GM12878 (cell line): ENCODE measurements at regions not wholly inside any gene's neighbourhood (a gene's known extent, or its start where the extent isn't known, plus 50 kb on each side); places are given as distances from the start of the nearest gene placed in this dataset.

Experiments
- ATAC-seq: fragments of 200-7000 bp; cut with Tn5 transposase; 3 replicates; pipeline ENCODE4 v1.9.1; 2020; ENCODE audit warnings: mild to moderate bottlenecking, moderate library complexity
- BruUV-seq: library from RNA; stranded (reverse); fragments of 400-500 nt; replicated peaks from 2 replicates; lab custom pipeline; 2021; lab: Mats Ljungman, UMichigan
- CTCF ChIA-PET: fragments of 300-600 bp; sonication (Branson Sonifier 250); formaldehyde crosslinking; extraction: SDS; loops from one replicate; lab custom pipeline; 2021; ENCODE audit warnings: inconsistent platforms; lab: Yijun Ruan, JAX
- POLR2A ChIA-PET: fragments of 350-600 bp; formaldehyde crosslinking; extraction: SDS; loops from one replicate; lab custom pipeline; 2021; ENCODE audit warnings: inconsistent platforms; lab: Charles Lee
- RAD21 ChIA-PET: fragments of 300-600 bp; sonication (Branson Sonifier 250); formaldehyde crosslinking; loops from one replicate; lab custom pipeline; 2023; ENCODE audit warnings: antibody characterized with exemption; ENCODE audit not compliant: unreplicated experiment; lab: Charles Lee
- SMC1A ChIA-PET: fragments of 300-600 bp; sonication (Branson Sonifier 250); formaldehyde crosslinking; loops from one replicate; lab custom pipeline; 2023; ENCODE audit not compliant: unreplicated experiment, uncharacterized antibody; lab: Charles Lee
- DNase-seq: peaks from one replicate; pipeline ENCODE4 v3.0.0-alpha.2; 2011; ENCODE audit warnings: low read depth, low spot score
- FAIRE-seq: peaks from 3 replicates; lab custom pipeline; 2011; peaks lifted over from hg19 to GRCh38; lab: Jason Lieb, UNC
- H2AFZ ChIP-seq: 2 replicates; pipeline ENCODE4 v1.6.0; 2011; ENCODE audit warnings: low read depth, low read length, control low read depth; ENCODE audit not compliant: control insufficient read depth
- H3K27ac ChIP-seq: 2 replicates; pipeline ENCODE4 v1.5.1; 2011; ENCODE audit warnings: control low read depth; ENCODE audit not compliant: control insufficient read depth, insufficient read depth
- H3K27me3 ChIP-seq, 2 experiments: replicated peaks in 1 of 2; 2 replicates each; pipeline versions ENCODE4 v1.6.0 to v1.6.1; 2011; ENCODE audit warnings: low read length in 1 of 2; ENCODE audit not compliant: control insufficient read depth in 2 of 2, insufficient read depth in 2 of 2
- H3K36me3 ChIP-seq, 2 experiments: 2 replicates each; pipeline ENCODE4 v1.5.1; 2011; ENCODE audit warnings: low read length in 1 of 2; ENCODE audit not compliant: control insufficient read depth in 2 of 2, insufficient read depth in 2 of 2
- H3K4me1 ChIP-seq: 2 replicates; pipeline ENCODE4 v1.6.1; 2011; ENCODE audit warnings: mild to moderate bottlenecking, low read length, moderate library complexity, mixed read lengths; ENCODE audit not compliant: control insufficient read depth, insufficient read depth
- H3K4me2 ChIP-seq: 2 replicates; pipeline ENCODE4 v1.6.0; 2011; ENCODE audit warnings: control low read depth; ENCODE audit not compliant: control insufficient read depth, insufficient read depth
- H3K4me3 ChIP-seq: fragments of 200-600 bp; sonication (generic); 2 replicates; pipeline ENCODE4 v1.5.1; 2016
- H3K79me2 ChIP-seq: 2 replicates; pipeline ENCODE4 v1.6.0; 2011; ENCODE audit warnings: low read length; ENCODE audit not compliant: control insufficient read depth, insufficient read depth
- H3K9ac ChIP-seq: 2 replicates; pipeline ENCODE4 v1.8.0; 2011; ENCODE audit warnings: low read length, control low read depth, mixed read lengths; ENCODE audit not compliant: control insufficient read depth, insufficient read depth
- H3K9me3 ChIP-seq: replicated peaks from 3 replicates; pipeline ENCODE4 v1.5.1; 2011; ENCODE audit warnings: mild to moderate bottlenecking, low read length; ENCODE audit not compliant: control insufficient read depth, insufficient read depth
- H4K20me1 ChIP-seq: 2 replicates; pipeline ENCODE4 v1.6.0; 2011; ENCODE audit not compliant: control insufficient read depth, insufficient read depth
- BCL11A ChIP-seq: IDR thresholded peaks from 2 replicates; pipeline ENCODE4 v1.6.1; 2011; ENCODE audit warnings: low read depth, low read length
- FOXK2 ChIP-seq: fragments of 450-650 bp; IDR thresholded peaks from 2 replicates; pipeline ENCODE4 v1.6.1; 2017; ENCODE audit warnings: mild to moderate bottlenecking, moderate library complexity
- FOXM1 ChIP-seq: IDR thresholded peaks from 2 replicates; pipeline ENCODE4 v1.6.1; 2012; ENCODE audit warnings: low read depth, mild to moderate bottlenecking, inconsistent platforms, low read length, moderate library complexity
- GABPA ChIP-seq: IDR thresholded peaks from 2 replicates; pipeline ENCODE4 v1.6.1; 2014; ENCODE audit warnings: antibody characterized with exemption, low read depth, mild to moderate bottlenecking, inconsistent platforms
- KDM1A ChIP-seq: fragments of 200-600 bp; sonication (generic); IDR thresholded peaks from 2 replicates; pipeline ENCODE4 v1.6.1; 2016; ENCODE audit warnings: borderline replicate concordance
- LARP7 ChIP-seq: fragments of 450-650 bp; IDR thresholded peaks from 2 replicates; pipeline ENCODE4 v1.6.1; 2017; ENCODE audit warnings: mild to moderate bottlenecking
- MTA3 ChIP-seq: IDR thresholded peaks from 2 replicates; pipeline ENCODE4 v1.6.1; 2012; ENCODE audit warnings: low read length, inconsistent platforms, borderline replicate concordance
- MYC ChIP-seq: IDR thresholded peaks from 2 replicates; pipeline ENCODE4 v1.6.1; 2011; ENCODE audit warnings: mild to moderate bottlenecking, low read length, moderate library complexity, inconsistent platforms; ENCODE audit not compliant: insufficient read depth, insufficient replicate concordance, insufficient read length, severe bottlenecking
- NRF1 ChIP-seq: conservative IDR thresholded peaks from 2 replicates; pipeline ENCODE4 v1.6.1; 2011; ENCODE audit warnings: mild to moderate bottlenecking, low read depth, low read length, improper control_type of control experiment
- SIN3A ChIP-seq: IDR thresholded peaks from 2 replicates; pipeline ENCODE4 v1.6.1; 2012; ENCODE audit warnings: low read depth, low read length, improper control_type of control experiment
- STAT3 ChIP-seq: IDR thresholded peaks from 2 replicates; pipeline ENCODE4 v1.6.1; 2011; ENCODE audit warnings: low read depth, low read length, improper control_type of control experiment
- WRNIP1 ChIP-seq: IDR thresholded peaks from 2 replicates; pipeline ENCODE4 v1.6.1; 2011; ENCODE audit warnings: low read depth, low read length, improper control_type of control experiment, borderline replicate concordance
- ZNF207 ChIP-seq: fragments of 450-650 bp; IDR thresholded peaks from 2 replicates; pipeline ENCODE4 v1.6.1; 2014; ENCODE audit warnings: antibody characterized with exemption, mild to moderate bottlenecking, borderline replicate concordance
- ZSCAN29 ChIP-seq: fragments of 450-650 bp; IDR thresholded peaks from 2 replicates; pipeline ENCODE4 v1.6.1; 2017; ENCODE audit warnings: mild to moderate bottlenecking, moderate library complexity
- WGBS: methylation state at CpG from one replicate; pipeline ENCODE4 v1.1.6; 2016; ENCODE audit warnings: low lambda C conversion rate; ENCODE audit not compliant: insufficient replicate concordance, insufficient coverage; ENCODE audit errors: missing lambda C conversion rate; 5-methylcytosine and 5-hydroxymethylcytosine counted together
- in situ Hi-C: fragments of 300-500 bp; cut with MboI; formaldehyde crosslinking; loops from 9 replicates; pipeline ENCODE4 v1.14.3; 2018; ENCODE audit warnings: mixed read lengths
- intact Hi-C: fragments of 100-400 bp; cut with micrococcal nuclease; formaldehyde crosslinking; loops from one replicate; pipeline ENCODE4 v1.14.2; 2022; ENCODE audit not compliant: unreplicated experiment
- TF ChIP-seq, protein P1 (sequence below): fragments of 450-650 bp; formaldehyde crosslinking; IDR thresholded peaks from 2 replicates; pipeline ENCODE4 v1.5.0; 2022; ENCODE audit warnings: mild to moderate bottlenecking, missing genetic modification characterization

DNA sequence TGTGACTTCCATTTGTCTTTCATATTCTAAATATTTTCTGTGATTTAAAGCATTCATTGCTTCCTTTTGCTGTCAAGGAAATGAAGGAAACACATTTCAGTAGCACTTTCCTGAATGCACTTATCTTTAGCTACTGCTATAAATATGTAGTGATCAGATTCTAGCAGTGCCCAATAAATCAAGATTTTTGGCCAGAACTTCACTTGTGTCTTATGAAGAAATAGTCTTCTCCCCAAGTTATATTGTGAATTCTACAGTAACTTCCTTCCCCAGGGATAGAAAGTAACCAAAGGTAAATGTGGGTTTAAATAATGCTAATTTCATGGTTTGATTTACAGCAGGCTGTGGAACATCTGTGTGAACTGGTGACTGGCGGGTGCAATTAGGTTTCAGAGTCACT, 77.9 kb downstream of the DMRT2 start (continued):
- TF ChIP-seq, protein P1, sequence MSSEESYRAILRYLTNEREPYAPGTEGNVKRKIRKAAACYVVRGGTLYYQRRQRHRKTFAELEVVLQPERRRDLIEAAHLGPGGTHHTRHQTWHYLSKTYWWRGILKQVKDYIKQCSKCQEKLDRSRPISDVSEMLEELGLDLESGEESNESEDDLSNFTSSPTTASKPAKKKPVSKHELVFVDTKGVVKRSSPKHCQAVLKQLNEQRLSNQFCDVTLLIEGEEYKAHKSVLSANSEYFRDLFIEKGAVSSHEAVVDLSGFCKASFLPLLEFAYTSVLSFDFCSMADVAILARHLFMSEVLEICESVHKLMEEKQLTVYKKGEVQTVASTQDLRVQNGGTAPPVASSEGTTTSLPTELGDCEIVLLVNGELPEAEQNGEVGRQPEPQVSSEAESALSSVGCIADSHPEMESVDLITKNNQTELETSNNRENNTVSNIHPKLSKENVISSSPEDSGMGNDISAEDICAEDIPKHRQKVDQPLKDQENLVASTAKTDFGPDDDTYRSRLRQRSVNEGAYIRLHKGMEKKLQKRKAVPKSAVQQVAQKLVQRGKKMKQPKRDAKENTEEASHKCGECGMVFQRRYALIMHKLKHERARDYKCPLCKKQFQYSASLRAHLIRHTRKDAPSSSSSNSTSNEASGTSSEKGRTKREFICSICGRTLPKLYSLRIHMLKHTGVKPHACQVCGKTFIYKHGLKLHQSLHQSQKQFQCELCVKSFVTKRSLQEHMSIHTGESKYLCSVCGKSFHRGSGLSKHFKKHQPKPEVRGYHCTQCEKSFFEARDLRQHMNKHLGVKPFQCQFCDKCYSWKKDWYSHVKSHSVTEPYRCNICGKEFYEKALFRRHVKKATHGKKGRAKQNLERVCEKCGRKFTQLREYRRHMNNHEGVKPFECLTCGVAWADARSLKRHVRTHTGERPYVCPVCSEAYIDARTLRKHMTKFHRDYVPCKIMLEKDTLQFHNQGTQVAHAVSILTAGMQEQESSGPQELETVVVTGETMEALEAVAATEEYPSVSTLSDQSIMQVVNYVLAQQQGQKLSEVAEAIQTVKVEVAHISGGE (CRISPR knock-in tag) = no peak
- no peak for TF ChIP-seq ZNF207
- TF ChIP-seq MTA3 = no peak

DNA sequence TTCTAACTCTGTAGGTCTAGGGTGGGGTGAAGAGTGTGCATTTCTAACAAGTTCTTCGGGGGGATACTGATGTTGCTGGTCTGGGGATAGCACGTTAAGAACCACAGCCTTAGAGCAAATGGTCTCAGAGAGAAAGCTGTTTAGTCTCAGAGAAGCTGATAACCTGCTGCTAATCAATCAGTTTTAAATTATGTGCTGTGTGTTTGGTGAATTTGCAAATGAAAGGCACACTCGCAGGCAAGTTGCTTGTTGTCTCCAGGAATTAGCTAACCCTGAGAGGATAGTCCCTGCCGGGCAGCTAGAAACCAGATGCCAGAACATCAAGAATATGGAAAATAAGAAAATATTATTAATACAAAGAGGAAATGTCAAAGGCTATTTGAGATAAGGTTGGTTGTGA, 79.2 kb downstream of the DMRT2 start:
- Histone ChIP-seq H3K27me3 (no peaks in the 10 kb centered on the region), H4K20me1 (no peaks in the 10 kb centered on the region), H3K79me2 (no peaks in the 10 kb centered on the region), H3K36me3 (no peaks in the 10 kb centered on the region), H2AFZ (no peak overlapping the region), H3K4me1 (no peaks in the 10 kb centered on the region), H3K4me2 (no peak overlapping the region), H3K4me3 (no peak overlapping the region), H3K9me3 (no peaks in the 10 kb centered on the region), H3K27ac (no peak overlapping the region), H3K9ac (no peak overlapping the region)
- POLR2A ChIA-PET = interaction anchor here (1.5 kb wide), 1 partner anchor 14 kb away, joined by 3 read pairs; no protein-coding TSS in a partner anchor
- SMC1A ChIA-PET = interaction anchor here (0.7 to 2.4 kb wide), 7 partner anchors 8 to 136 kb away, joined by 3 to 11 read pairs (median 5); no protein-coding TSS in a partner anchor
- 3% methylated on average over 4 of the region's 4 CpGs for WGBS
- ATAC-seq (no peak), DNase-seq (no peak), FAIRE-seq (no peak)
- in situ Hi-C loops = no loop called here
- RAD21 ChIA-PET = no interaction called here
- no TSS peak for BruUV-seq
- CTCF ChIA-PET = interaction anchor here (1.0 kb wide), 1 partner anchor 120 kb away, joined by 3 read pairs; no protein-coding TSS in a partner anchor
- intact Hi-C loops = no loop called here
- TF ChIP-seq MYC = no peak
- TF ChIP-seq, protein P1 (CRISPR knock-in tag) = no peak
- no peak for TF ChIP-seq WRNIP1
- no peak for TF ChIP-seq NRF1
- TF ChIP-seq SIN3A = no peak
- no peak for TF ChIP-seq KDM1A
- TF ChIP-seq LARP7 = no peak
- TF ChIP-seq BCL11A = no peak
- no peak for TF ChIP-seq STAT3
- no peak for TF ChIP-seq FOXK2
- TF ChIP-seq GABPA = no peak
- no peak for TF ChIP-seq ZSCAN29
- TF ChIP-seq FOXM1 = no peak
